GM23338 (cell line): ENCODE measurements at regions not wholly inside any gene's neighbourhood (a gene's known extent, or its start where the extent isn't known, plus 50 kb on each side); places are given as distances from the start of the nearest gene placed in this dataset.

Experiments used
- ATAC-seq: fragments of 200-7000 bp; cut with Tn5 transposase; 3 replicates; pipeline ENCODE4 v1.9.1; 2020
- DNase-seq: peaks from one replicate; pipeline ENCODE4 v3.0.0-alpha.2; 2015; ENCODE audit warnings: low spot score
- H2AFZ ChIP-seq: fragments of 200-600 bp; sonication (generic); 2 replicates; pipeline ENCODE4 v1.8.0; 2016; ENCODE audit warnings: antibody characterized with exemption, mild to moderate bottlenecking, moderate library complexity
- H3F3A ChIP-seq: fragments of 200-600 bp; sonication (generic); replicated peaks from 2 replicates; pipeline ENCODE4 v1.8.0; 2017; ENCODE audit warnings: antibody characterized with exemption, mixed run types, low read depth
- H3K27ac ChIP-seq: fragments of 200-600 bp; sonication (generic); 2 replicates; pipeline ENCODE4 v1.6.1; 2016; ENCODE audit warnings: low read depth
- H3K27me3 ChIP-seq: fragments of 200-600 bp; sonication (generic); 2 replicates; pipeline ENCODE4 v1.8.0; 2016; ENCODE audit warnings: mild to moderate bottlenecking, mixed run types, moderate library complexity; ENCODE audit not compliant: insufficient read depth
- H3K36me3 ChIP-seq: fragments of 200-600 bp; sonication (generic); 2 replicates; pipeline ENCODE4 v1.8.0; 2016; ENCODE audit warnings: mild to moderate bottlenecking; ENCODE audit not compliant: insufficient read depth
- H3K4me1 ChIP-seq: fragments of 200-600 bp; sonication (generic); 2 replicates; pipeline ENCODE4 v1.8.0; 2016; ENCODE audit warnings: mild to moderate bottlenecking, moderate library complexity; ENCODE audit not compliant: insufficient read depth
- H3K4me2 ChIP-seq: fragments of 200-600 bp; sonication (generic); 2 replicates; pipeline ENCODE4 v1.7.1; 2017; ENCODE audit warnings: mixed run types
- H3K4me3 ChIP-seq: fragments of 200-600 bp; sonication (generic); 2 replicates; pipeline ENCODE4 v1.6.1; 2016; ENCODE audit warnings: mixed run types
- H3K79me2 ChIP-seq: fragments of 200-600 bp; sonication (generic); replicated peaks from 2 replicates; pipeline ENCODE4 v1.8.0; 2017; ENCODE audit warnings: mild to moderate bottlenecking; ENCODE audit not compliant: insufficient read depth
- H3K9me2 ChIP-seq: fragments of 200-600 bp; sonication (generic); 2 replicates; pipeline ENCODE4 v1.8.0; 2017; ENCODE audit not compliant: insufficient read depth
- H4K20me1 ChIP-seq: fragments of 200-600 bp; sonication (generic); replicated peaks from 2 replicates; pipeline ENCODE4 v1.8.0; 2017; ENCODE audit warnings: mild to moderate bottlenecking; ENCODE audit not compliant: insufficient read depth
- H3K27ac Mint-ChIP-seq: 2 replicates; pipeline ENCODE4 v1.8.0; 2020; ENCODE audit warnings: inconsistent platforms, mild to moderate bottlenecking, moderate library complexity, mixed read lengths
- H3K27me3 Mint-ChIP-seq: 3 replicates; pipeline ENCODE4 v1.8.0; 2022; ENCODE audit warnings: low read depth, mild to moderate bottlenecking, moderate library complexity, mixed read lengths, inconsistent platforms; ENCODE audit not compliant: insufficient read depth, poor library complexity
- H3K36me3 Mint-ChIP-seq: 3 replicates; pipeline ENCODE4 v1.8.0; 2021; ENCODE audit warnings: low read depth, mild to moderate bottlenecking, inconsistent platforms, moderate library complexity, mixed read lengths
- H3K4me1 Mint-ChIP-seq: 3 replicates; pipeline ENCODE4 v1.8.0; 2020; ENCODE audit warnings: mild to moderate bottlenecking, inconsistent platforms, mixed read lengths
- H3K4me3 Mint-ChIP-seq: 3 replicates; pipeline ENCODE4 v1.8.0; 2021; ENCODE audit warnings: moderate library complexity, mild to moderate bottlenecking, inconsistent platforms, mixed read lengths
- H3K9me3 Mint-ChIP-seq: 3 replicates; pipeline ENCODE4 v1.8.0; 2020; ENCODE audit warnings: moderate library complexity, mild to moderate bottlenecking, inconsistent platforms, mixed read lengths
- CREB1 ChIP-seq: fragments of 250-450 bp; sonication (Bioruptor Pico); IDR thresholded peaks from 2 replicates; pipeline ENCODE4 v1.5.0; 2020; ENCODE audit warnings: low read depth, mild to moderate bottlenecking, moderate library complexity
- JUNB ChIP-seq: IDR thresholded peaks from one replicate; pipeline ENCODE4 v1.6.1; 2016; ENCODE audit warnings: antibody characterized with exemption; ENCODE audit not compliant: unreplicated experiment
- NANOG ChIP-seq: IDR thresholded peaks from 2 replicates; pipeline ENCODE4 v1.6.1; 2016; ENCODE audit warnings: antibody characterized with exemption, borderline replicate concordance
- STAT1 ChIP-seq: IDR thresholded peaks from one replicate; pipeline ENCODE4 v1.6.1; 2016; ENCODE audit warnings: antibody characterized with exemption; ENCODE audit not compliant: unreplicated experiment
- ZNF331 ChIP-seq: fragments of 250-450 bp; sonication (Bioruptor Pico); IDR thresholded peaks from 2 replicates; pipeline ENCODE4 v1.5.0; 2020; ENCODE audit warnings: low read depth, mild to moderate bottlenecking, moderate library complexity
- TF ChIP-seq, protein P1 (sequence below), 2 experiments: fragments of 200-600 bp in 1 of 2; sonication (generic) in 1 of 2; conservative IDR thresholded peaks; 2 replicates each; pipeline versions ENCODE4 v1.5.1 to v1.6.1; 2016 to 2017; ENCODE audit warnings: antibody characterized with exemption in 2 of 2, low read depth in 2 of 2, mild to moderate bottlenecking in 2 of 2, moderate library complexity in 1 of 2
- TF ChIP-seq, protein P2 (sequence below): fragments of 250-450 bp; sonication (Bioruptor Pico); IDR thresholded peaks from 2 replicates; pipeline ENCODE4 v1.5.0; 2020; ENCODE audit warnings: mild to moderate bottlenecking, moderate library complexity

DNA sequence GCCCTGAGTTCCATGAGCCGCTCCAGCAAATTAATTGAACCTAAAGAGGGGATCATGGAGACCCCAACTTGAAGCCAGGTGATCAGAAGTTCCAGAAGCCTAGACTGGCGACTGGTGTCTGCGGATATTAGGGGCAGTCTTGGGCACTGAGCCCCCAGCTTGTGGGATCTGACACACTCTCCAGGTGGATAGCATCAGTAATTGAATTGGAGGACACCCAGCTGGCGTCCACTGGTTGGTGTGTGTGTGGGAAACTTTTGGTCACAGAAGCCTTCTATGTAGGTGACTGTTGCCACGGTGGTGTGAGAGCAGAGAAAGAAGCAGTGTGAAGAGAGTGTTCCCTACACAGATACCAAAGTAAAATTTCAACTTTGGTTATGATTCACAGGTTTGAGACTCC is 106.0 kb upstream of the ADPGK start (continued):
- TF ChIP-seq JUNB: no peak
- no peak for TF ChIP-seq CREB1
- no peak for TF ChIP-seq ZNF331 (CRISPR knock-in tag)
- no peak for TF ChIP-seq STAT1

DNA sequence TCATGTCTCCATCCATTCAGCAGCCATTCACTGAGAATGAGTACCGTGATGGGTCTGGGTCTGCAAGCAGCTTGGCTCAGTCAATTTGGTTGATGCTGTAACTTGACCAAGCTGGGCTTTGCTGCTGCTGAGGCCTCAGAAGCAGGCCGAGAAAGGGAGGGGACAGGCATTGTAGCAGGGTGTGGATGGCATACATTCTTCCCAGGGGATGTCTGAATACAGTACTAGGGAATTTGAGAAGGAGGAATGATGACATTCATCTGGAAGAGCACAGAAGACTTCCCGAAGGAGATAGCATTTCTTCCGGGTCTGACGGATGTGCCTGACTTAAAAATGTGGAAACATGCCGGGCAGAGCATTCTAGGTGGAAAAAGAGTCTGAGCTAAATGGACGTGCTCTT is 105.3 kb upstream of the ADPGK start:
- peaks cover 4% of the 10 kb centered on the region for H3K27me3 Mint-ChIP-seq
- Histone ChIP-seq H3F3A (no peaks in the 10 kb centered on the region), H3K36me3 (no peaks in the 10 kb centered on the region), H3K4me2 (no peak overlapping the region), H3K4me1 (no peaks in the 10 kb centered on the region), H3K27me3 (no peaks in the 10 kb centered on the region), H3K4me3 (no peak overlapping the region), H2AFZ (no peak overlapping the region), H3K79me2 (no peaks in the 10 kb centered on the region), H4K20me1 (no peaks in the 10 kb centered on the region), H3K9me2 (0 out of 2 replicates have a peak, but pooled peaks cover 5% of the 10 kb centered on the region), H3K27ac (no peak overlapping the region)
- no peak for ATAC-seq
- no peaks in the 10 kb centered on the region for H3K36me3 Mint-ChIP-seq
- no peak overlapping the region for H3K4me3 Mint-ChIP-seq
- TF ChIP-seq CREB1 (no peak), NANOG (no peak), STAT1 (no peak)
- TF ChIP-seq, protein P1, sequence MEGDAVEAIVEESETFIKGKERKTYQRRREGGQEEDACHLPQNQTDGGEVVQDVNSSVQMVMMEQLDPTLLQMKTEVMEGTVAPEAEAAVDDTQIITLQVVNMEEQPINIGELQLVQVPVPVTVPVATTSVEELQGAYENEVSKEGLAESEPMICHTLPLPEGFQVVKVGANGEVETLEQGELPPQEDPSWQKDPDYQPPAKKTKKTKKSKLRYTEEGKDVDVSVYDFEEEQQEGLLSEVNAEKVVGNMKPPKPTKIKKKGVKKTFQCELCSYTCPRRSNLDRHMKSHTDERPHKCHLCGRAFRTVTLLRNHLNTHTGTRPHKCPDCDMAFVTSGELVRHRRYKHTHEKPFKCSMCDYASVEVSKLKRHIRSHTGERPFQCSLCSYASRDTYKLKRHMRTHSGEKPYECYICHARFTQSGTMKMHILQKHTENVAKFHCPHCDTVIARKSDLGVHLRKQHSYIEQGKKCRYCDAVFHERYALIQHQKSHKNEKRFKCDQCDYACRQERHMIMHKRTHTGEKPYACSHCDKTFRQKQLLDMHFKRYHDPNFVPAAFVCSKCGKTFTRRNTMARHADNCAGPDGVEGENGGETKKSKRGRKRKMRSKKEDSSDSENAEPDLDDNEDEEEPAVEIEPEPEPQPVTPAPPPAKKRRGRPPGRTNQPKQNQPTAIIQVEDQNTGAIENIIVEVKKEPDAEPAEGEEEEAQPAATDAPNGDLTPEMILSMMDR (conservative IDR thresholded peaks at IDR 0.05; ENCODE audit: low read depth in 2 of 2): no peak
- TF ChIP-seq, protein P2, sequence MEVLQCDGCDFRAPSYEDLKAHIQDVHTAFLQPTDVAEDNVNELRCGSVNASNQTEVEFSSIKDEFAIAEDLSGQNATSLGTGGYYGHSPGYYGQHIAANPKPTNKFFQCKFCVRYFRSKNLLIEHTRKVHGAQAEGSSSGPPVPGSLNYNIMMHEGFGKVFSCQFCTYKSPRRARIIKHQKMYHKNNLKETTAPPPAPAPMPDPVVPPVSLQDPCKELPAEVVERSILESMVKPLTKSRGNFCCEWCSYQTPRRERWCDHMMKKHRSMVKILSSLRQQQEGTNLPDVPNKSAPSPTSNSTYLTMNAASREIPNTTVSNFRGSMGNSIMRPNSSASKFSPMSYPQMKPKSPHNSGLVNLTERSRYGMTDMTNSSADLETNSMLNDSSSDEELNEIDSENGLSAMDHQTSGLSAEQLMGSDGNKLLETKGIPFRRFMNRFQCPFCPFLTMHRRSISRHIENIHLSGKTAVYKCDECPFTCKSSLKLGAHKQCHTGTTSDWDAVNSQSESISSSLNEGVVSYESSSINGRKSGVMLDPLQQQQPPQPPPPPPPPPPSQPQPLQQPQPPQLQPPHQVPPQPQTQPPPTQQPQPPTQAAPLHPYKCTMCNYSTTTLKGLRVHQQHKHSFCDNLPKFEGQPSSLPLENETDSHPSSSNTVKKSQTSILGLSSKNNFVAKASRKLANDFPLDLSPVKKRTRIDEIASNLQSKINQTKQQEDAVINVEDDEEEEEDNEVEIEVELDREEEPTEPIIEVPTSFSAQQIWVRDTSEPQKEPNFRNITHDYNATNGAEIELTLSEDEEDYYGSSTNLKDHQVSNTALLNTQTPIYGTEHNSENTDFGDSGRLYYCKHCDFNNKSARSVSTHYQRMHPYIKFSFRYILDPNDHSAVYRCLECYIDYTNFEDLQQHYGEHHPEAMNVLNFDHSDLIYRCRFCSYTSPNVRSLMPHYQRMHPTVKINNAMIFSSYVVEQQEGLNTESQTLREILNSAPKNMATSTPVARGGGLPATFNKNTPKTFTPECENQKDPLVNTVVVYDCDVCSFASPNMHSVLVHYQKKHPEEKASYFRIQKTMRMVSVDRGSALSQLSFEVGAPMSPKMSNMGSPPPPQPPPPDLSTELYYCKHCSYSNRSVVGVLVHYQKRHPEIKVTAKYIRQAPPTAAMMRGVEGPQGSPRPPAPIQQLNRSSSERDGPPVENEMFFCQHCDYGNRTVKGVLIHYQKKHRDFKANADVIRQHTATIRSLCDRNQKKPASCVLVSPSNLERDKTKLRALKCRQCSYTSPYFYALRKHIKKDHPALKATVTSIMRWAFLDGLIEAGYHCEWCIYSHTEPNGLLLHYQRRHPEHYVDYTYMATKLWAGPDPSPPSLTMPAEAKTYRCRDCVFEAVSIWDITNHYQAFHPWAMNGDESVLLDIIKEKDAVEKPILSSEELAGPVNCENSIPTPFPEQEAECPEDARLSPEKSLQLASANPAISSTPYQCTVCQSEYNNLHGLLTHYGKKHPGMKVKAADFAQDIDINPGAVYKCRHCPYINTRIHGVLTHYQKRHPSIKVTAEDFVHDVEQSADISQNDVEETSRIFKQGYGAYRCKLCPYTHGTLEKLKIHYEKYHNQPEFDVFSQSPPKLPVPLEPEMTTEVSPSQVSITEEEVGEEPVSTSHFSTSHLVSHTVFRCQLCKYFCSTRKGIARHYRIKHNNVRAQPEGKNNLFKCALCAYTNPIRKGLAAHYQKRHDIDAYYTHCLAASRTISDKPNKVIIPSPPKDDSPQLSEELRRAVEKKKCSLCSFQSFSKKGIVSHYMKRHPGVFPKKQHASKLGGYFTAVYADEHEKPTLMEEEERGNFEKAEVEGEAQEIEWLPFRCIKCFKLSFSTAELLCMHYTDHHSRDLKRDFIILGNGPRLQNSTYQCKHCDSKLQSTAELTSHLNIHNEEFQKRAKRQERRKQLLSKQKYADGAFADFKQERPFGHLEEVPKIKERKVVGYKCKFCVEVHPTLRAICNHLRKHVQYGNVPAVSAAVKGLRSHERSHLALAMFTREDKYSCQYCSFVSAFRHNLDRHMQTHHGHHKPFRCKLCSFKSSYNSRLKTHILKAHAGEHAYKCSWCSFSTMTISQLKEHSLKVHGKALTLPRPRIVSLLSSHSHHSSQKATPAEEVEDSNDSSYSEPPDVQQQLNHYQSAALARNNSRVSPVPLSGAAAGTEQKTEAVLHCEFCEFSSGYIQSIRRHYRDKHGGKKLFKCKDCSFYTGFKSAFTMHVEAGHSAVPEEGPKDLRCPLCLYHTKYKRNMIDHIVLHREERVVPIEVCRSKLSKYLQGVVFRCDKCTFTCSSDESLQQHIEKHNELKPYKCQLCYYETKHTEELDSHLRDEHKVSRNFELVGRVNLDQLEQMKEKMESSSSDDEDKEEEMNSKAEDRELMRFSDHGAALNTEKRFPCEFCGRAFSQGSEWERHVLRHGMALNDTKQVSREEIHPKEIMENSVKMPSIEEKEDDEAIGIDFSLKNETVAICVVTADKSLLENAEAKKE (CRISPR knock-in tag): no peak
- no peak for DNase-seq
- no peaks in the 10 kb centered on the region for H3K4me1 Mint-ChIP-seq
- H3K27ac Mint-ChIP-seq: no peak overlapping the region
- H3K9me3 Mint-ChIP-seq: no peaks in the 10 kb centered on the region
